GM12878 (cell line): ENCODE measurements at regions not wholly inside any gene's neighbourhood (a gene's known extent, or its start where the extent isn't known, plus 50 kb on each side); places are given as distances from the start of the nearest gene placed in this dataset.

Experiments
- ATAC-seq: fragments of 200-7000 bp; cut with Tn5 transposase; 3 replicates; pipeline ENCODE4 v1.9.1; 2020; ENCODE audit warnings: mild to moderate bottlenecking, moderate library complexity
- BruUV-seq: library from RNA; stranded (reverse); fragments of 400-500 nt; replicated peaks from 2 replicates; lab custom pipeline; 2021; lab: Mats Ljungman, UMichigan
- CTCF ChIA-PET: fragments of 300-600 bp; sonication (Branson Sonifier 250); formaldehyde crosslinking; extraction: SDS; loops from one replicate; lab custom pipeline; 2021; ENCODE audit warnings: inconsistent platforms; lab: Yijun Ruan, JAX
- POLR2A ChIA-PET: fragments of 350-600 bp; formaldehyde crosslinking; extraction: SDS; loops from one replicate; lab custom pipeline; 2021; ENCODE audit warnings: inconsistent platforms; lab: Charles Lee
- RAD21 ChIA-PET: fragments of 300-600 bp; sonication (Branson Sonifier 250); formaldehyde crosslinking; loops from one replicate; lab custom pipeline; 2023; ENCODE audit warnings: antibody characterized with exemption; ENCODE audit not compliant: unreplicated experiment; lab: Charles Lee
- SMC1A ChIA-PET: fragments of 300-600 bp; sonication (Branson Sonifier 250); formaldehyde crosslinking; loops from one replicate; lab custom pipeline; 2023; ENCODE audit not compliant: unreplicated experiment, uncharacterized antibody; lab: Charles Lee
- DNase-seq: peaks from one replicate; pipeline ENCODE4 v3.0.0-alpha.2; 2011; ENCODE audit warnings: low read depth, low spot score
- FAIRE-seq: peaks from 3 replicates; lab custom pipeline; 2011; peaks lifted over from hg19 to GRCh38; lab: Jason Lieb, UNC
- H2AFZ ChIP-seq: 2 replicates; pipeline ENCODE4 v1.6.0; 2011; ENCODE audit warnings: low read depth, low read length, control low read depth; ENCODE audit not compliant: control insufficient read depth
- H3K27ac ChIP-seq: 2 replicates; pipeline ENCODE4 v1.5.1; 2011; ENCODE audit warnings: control low read depth; ENCODE audit not compliant: control insufficient read depth, insufficient read depth
- H3K27me3 ChIP-seq, 2 experiments: replicated peaks in 1 of 2; 2 replicates each; pipeline versions ENCODE4 v1.6.0 to v1.6.1; 2011; ENCODE audit warnings: low read length in 1 of 2; ENCODE audit not compliant: control insufficient read depth in 2 of 2, insufficient read depth in 2 of 2
- H3K36me3 ChIP-seq, 2 experiments: 2 replicates each; pipeline ENCODE4 v1.5.1; 2011; ENCODE audit warnings: low read length in 1 of 2; ENCODE audit not compliant: control insufficient read depth in 2 of 2, insufficient read depth in 2 of 2
- H3K4me1 ChIP-seq: 2 replicates; pipeline ENCODE4 v1.6.1; 2011; ENCODE audit warnings: mild to moderate bottlenecking, low read length, moderate library complexity, mixed read lengths; ENCODE audit not compliant: control insufficient read depth, insufficient read depth
- H3K4me2 ChIP-seq: 2 replicates; pipeline ENCODE4 v1.6.0; 2011; ENCODE audit warnings: control low read depth; ENCODE audit not compliant: control insufficient read depth, insufficient read depth
- H3K4me3 ChIP-seq: fragments of 200-600 bp; sonication (generic); 2 replicates; pipeline ENCODE4 v1.5.1; 2016
- H3K79me2 ChIP-seq: 2 replicates; pipeline ENCODE4 v1.6.0; 2011; ENCODE audit warnings: low read length; ENCODE audit not compliant: control insufficient read depth, insufficient read depth
- H3K9ac ChIP-seq: 2 replicates; pipeline ENCODE4 v1.8.0; 2011; ENCODE audit warnings: low read length, control low read depth, mixed read lengths; ENCODE audit not compliant: control insufficient read depth, insufficient read depth
- H3K9me3 ChIP-seq: replicated peaks from 3 replicates; pipeline ENCODE4 v1.5.1; 2011; ENCODE audit warnings: mild to moderate bottlenecking, low read length; ENCODE audit not compliant: control insufficient read depth, insufficient read depth
- H4K20me1 ChIP-seq: 2 replicates; pipeline ENCODE4 v1.6.0; 2011; ENCODE audit not compliant: control insufficient read depth, insufficient read depth
- BACH1 ChIP-seq: fragments of 450-650 bp; IDR thresholded peaks from 2 replicates; pipeline ENCODE4 v1.6.1; 2017; ENCODE audit warnings: mild to moderate bottlenecking, borderline replicate concordance
- ESRRA ChIP-seq: IDR thresholded peaks from 2 replicates; pipeline ENCODE4 v1.6.1; 2012; ENCODE audit warnings: mild to moderate bottlenecking, low read length, improper control_type of control experiment
- KAT2A ChIP-seq: conservative IDR thresholded peaks from 2 replicates; pipeline ENCODE4 v1.6.1; 2011; ENCODE audit warnings: low read depth, low read length; ENCODE audit not compliant: control insufficient read depth
- MEF2B ChIP-seq: fragments of 450-650 bp; IDR thresholded peaks from 2 replicates; pipeline ENCODE4 v1.6.1; 2018; ENCODE audit warnings: mild to moderate bottlenecking, moderate library complexity; ENCODE audit not compliant: partially characterized antibody, poor library complexity, severe bottlenecking
- NFYA ChIP-seq: IDR thresholded peaks from 2 replicates; pipeline ENCODE4 v1.6.1; 2011; ENCODE audit warnings: low read depth, mild to moderate bottlenecking, low read length, improper control_type of control experiment, borderline replicate concordance
- NFYB ChIP-seq: IDR thresholded peaks from 2 replicates; pipeline ENCODE4 v1.6.1; 2011; ENCODE audit warnings: low read depth, mild to moderate bottlenecking, low read length, improper control_type of control experiment, moderate library complexity; ENCODE audit not compliant: insufficient read depth
- RBBP5 ChIP-seq: fragments of 200-600 bp; sonication (generic); conservative IDR thresholded peaks from 2 replicates; pipeline ENCODE4 v1.6.1; 2016
- WGBS: methylation state at CpG from one replicate; pipeline ENCODE4 v1.1.6; 2016; ENCODE audit warnings: low lambda C conversion rate; ENCODE audit not compliant: insufficient replicate concordance, insufficient coverage; ENCODE audit errors: missing lambda C conversion rate; 5-methylcytosine and 5-hydroxymethylcytosine counted together
- in situ Hi-C: fragments of 300-500 bp; cut with MboI; formaldehyde crosslinking; loops from 9 replicates; pipeline ENCODE4 v1.14.3; 2018; ENCODE audit warnings: mixed read lengths
- intact Hi-C: fragments of 100-400 bp; cut with micrococcal nuclease; formaldehyde crosslinking; loops from one replicate; pipeline ENCODE4 v1.14.2; 2022; ENCODE audit not compliant: unreplicated experiment
- TF ChIP-seq, protein P1 (sequence below): fragments of 150-350 bp; IDR thresholded peaks from 2 replicates; pipeline ENCODE4 v1.6.1; 2014; ENCODE audit warnings: mild to moderate bottlenecking, low read depth, low read length
- TF ChIP-seq, protein P2 (sequence below): IDR thresholded peaks from 2 replicates; pipeline ENCODE4 v1.6.1; 2011; ENCODE audit warnings: mild to moderate bottlenecking, low read depth, low read length, moderate library complexity; ENCODE audit not compliant: insufficient replicate concordance
- TF ChIP-seq, protein P3 (sequence below): IDR thresholded peaks from 2 replicates; pipeline ENCODE4 v1.6.1; 2012; ENCODE audit warnings: low read length, inconsistent platforms

DNA sequence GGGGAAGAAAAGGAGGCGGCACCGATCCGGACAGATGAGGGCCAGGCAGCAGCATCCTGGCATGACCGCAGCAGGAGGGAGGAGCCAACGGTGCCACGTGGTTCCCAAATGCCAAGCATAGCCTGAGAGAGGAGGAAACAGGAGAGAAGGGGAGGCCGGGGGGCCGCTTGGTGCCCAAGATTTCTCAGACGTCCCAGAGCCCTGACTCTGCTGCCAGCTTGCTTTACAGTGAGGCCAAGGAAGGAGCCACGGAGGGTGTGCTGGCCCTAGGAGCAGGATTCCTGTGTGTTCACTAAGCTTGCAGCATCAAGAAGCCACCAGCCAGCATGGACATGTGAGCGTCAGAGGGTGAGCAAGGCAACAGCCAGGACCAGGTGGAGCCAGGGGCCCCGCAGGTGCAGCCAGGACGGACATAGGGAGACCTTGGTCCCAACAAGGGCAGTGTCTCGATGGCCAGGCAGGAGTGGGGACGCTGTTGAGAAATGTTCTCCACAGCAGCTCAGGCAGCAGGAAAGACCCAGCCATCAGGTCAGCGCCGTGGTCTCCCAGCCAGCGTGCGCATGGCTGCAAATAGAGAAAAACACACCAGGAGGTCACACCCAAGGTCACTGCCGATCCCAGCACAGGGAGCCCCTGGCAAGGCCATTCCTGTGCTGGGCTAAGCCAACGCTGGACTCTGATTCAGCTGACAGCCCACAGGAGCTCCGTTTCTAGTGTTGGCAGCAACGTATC, 143.7 kb downstream of the DLL1 start:
- Histone ChIP-seq H3K27me3 (peaks cover 0 to 3% of the 10 kb centered on the region in 2 experiments; a peak in 1 of 4 replicates), H3K4me2 (peak overlapping the region; percentile 59; the same call in 1 of the 2 replicates), H3K36me3 (no peaks in the 10 kb centered on the region), H4K20me1 (no peaks in the 10 kb centered on the region), H3K79me2 (no peaks in the 10 kb centered on the region), H3K9ac (no peak overlapping the region), H2AFZ (no peak overlapping the region; the same call in 1 of the 2 replicates), H3K9me3 (peaks cover 3% of the 10 kb centered on the region; the same call in 1 of the 3 replicates), H3K27ac (no peak overlapping the region), H3K4me3 (no peak overlapping the region), H3K4me1 (no peaks in the 10 kb centered on the region)
- FAIRE-seq (no peak), DNase-seq (no peak), ATAC-seq (no peak)
- ChIA-PET CTCF (no interaction called here), RAD21 (no interaction called here), POLR2A (no interaction called here), SMC1A (no interaction called here)
- TF ChIP-seq, protein P1, sequence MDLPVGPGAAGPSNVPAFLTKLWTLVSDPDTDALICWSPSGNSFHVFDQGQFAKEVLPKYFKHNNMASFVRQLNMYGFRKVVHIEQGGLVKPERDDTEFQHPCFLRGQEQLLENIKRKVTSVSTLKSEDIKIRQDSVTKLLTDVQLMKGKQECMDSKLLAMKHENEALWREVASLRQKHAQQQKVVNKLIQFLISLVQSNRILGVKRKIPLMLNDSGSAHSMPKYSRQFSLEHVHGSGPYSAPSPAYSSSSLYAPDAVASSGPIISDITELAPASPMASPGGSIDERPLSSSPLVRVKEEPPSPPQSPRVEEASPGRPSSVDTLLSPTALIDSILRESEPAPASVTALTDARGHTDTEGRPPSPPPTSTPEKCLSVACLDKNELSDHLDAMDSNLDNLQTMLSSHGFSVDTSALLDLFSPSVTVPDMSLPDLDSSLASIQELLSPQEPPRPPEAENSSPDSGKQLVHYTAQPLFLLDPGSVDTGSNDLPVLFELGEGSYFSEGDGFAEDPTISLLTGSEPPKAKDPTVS: no peak
- no peak for TF ChIP-seq KAT2A
- TF ChIP-seq ESRRA: no peak
- TF ChIP-seq RBBP5: no peak
- TF ChIP-seq, protein P2, sequence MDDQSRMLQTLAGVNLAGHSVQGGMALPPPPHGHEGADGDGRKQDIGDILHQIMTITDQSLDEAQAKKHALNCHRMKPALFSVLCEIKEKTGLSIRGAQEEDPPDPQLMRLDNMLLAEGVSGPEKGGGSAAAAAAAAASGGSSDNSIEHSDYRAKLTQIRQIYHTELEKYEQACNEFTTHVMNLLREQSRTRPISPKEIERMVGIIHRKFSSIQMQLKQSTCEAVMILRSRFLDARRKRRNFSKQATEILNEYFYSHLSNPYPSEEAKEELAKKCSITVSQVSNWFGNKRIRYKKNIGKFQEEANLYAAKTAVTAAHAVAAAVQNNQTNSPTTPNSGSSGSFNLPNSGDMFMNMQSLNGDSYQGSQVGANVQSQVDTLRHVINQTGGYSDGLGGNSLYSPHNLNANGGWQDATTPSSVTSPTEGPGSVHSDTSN: no peak
- no peak for TF ChIP-seq BACH1
- TF ChIP-seq MEF2B: no peak
- no peak for TF ChIP-seq NFYB
- TF ChIP-seq NFYA: no peak
- TF ChIP-seq, protein P3, sequence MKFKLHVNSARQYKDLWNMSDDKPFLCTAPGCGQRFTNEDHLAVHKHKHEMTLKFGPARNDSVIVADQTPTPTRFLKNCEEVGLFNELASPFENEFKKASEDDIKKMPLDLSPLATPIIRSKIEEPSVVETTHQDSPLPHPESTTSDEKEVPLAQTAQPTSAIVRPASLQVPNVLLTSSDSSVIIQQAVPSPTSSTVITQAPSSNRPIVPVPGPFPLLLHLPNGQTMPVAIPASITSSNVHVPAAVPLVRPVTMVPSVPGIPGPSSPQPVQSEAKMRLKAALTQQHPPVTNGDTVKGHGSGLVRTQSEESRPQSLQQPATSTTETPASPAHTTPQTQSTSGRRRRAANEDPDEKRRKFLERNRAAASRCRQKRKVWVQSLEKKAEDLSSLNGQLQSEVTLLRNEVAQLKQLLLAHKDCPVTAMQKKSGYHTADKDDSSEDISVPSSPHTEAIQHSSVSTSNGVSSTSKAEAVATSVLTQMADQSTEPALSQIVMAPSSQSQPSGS: no peak
- 55% methylated on average over 23 of the region's 23 CpGs for WGBS
- no TSS peak for BruUV-seq
- intact Hi-C loops (no loop called here), in situ Hi-C loops (no loop called here)
